ENCODE measurements at regions not wholly inside any gene's neighbourhood (a gene's known extent, or its start where the extent isn't known, plus 50 kb on each side); places are given as distances from the start of the nearest gene placed in this dataset.

GRCh38 chr4:164461901-164462300, 292.0 kb upstream of the SMIM31 start:
- H3K4me3 ChIP-seq (ENCODE audit: low read depth, low read length), result no peak overlapping the region
- no peak for DNase-seq (ENCODE audit: low read depth)
- no peak for TF ChIP-seq CTCF (IDR thresholded peaks at IDR 0.05; ENCODE audit: insufficient read depth, low read depth, low read length)

DNA sequence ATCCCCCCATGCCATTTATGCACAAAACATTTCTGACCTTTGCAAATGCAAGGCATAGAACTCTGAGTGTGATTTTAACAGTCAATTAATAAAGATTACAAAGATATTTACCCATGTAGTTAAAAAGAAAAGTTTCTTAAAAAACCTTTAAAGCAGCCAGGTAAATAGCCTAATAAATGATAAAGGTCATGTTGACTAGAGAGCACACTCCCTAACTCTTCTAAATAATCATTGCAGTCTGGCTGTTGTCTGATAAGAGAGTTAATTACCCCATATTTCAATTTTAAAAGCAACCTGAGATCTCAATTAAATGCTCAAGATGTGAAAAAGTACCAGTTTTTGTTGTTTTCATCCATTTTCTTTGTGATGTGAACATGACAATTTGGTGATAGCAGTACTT, 291.5 kb upstream of the SMIM31 start:
- DNase-seq (ENCODE audit: low read depth), result no peak
- TF ChIP-seq CTCF (IDR thresholded peaks at IDR 0.05; ENCODE audit: insufficient read depth, low read depth, low read length), result no peak
- no peak overlapping the region for H3K4me3 ChIP-seq (ENCODE audit: low read depth, low read length)

DNA sequence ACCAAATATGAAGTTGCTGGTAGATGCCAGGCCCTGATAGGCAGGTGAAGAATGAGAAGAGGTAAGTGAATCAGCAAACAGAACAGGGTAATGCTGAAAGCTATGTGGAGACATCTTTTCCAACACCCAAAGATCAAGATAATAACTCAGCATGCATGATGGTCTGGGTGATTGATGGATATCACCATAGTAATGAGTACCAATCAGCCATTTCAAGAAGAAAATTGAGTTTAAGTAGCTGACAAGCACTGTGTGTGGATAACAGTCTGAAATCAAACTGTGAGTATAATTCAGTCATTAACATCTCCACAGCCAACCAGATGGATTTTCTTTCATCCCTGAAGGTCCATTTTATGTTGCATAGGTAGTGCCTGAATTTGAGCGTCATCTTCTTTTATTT, 289.6 kb upstream of the SMIM31 start:
- no peak for TF ChIP-seq CTCF (IDR thresholded peaks at IDR 0.05; ENCODE audit: insufficient read depth, low read depth, low read length)
- no peak overlapping the region for H3K4me3 ChIP-seq (ENCODE audit: low read depth, low read length)
- no peak for DNase-seq (ENCODE audit: low read depth)

DNA sequence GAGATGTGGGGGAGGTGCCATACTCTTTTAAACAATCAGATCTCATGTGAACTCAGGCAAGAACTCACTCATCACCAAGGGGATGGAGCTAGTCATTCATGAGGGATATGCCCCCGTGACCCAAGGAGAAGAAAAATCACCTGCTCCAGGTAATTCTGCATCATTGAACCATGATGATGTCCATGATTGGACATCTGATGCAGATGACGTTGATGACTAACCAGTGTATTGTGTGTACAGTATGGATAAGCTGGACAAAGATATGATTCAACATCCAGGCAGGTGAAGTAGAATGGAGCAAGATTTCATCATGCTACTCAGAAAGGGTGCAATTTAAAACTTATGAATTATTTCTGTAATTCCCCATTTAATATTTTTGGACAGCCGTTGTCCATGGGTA, 286.4 kb upstream of the SMIM31 start:
- no peak for DNase-seq (ENCODE audit: low read depth)
- no peak overlapping the region for H3K4me3 ChIP-seq (ENCODE audit: low read depth, low read length)
- no peak for TF ChIP-seq CTCF (IDR thresholded peaks at IDR 0.05; ENCODE audit: insufficient read depth, low read depth, low read length)

DNA sequence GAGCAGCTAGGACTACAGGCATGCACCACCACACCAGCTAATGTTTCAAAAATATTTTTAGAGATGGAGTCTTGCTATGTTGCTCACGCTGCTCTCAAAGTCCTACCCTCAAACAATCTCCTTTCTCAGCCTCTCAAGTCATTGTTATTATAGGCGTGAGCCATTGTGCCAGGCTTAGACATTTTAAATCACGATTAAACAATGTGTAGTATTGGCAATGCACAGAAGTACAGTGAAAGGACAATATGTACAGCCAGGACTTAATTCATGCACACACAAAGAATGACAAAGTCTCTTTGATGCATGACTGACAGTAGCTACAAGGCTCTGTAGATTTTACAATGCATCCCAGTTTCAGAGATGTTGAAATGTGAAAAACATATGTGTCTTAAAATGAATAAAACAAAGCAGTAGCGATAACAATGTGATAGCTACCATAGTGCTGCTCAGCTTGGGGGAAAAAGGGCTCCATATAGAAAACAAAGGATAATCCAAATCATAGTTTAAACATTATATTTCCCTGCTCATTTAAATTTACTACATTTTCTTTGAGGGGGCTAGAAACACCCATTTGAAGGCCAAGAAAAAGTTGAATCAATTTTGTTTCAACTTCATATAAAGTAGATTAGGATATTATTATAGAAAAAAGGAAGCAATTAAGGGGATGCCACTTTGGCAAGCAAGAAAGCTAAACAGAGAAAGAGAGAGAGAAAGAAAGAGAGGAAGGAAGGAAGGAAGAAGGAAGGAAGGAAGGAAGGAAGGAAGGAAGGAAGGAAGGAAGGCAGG, 272.4 kb upstream of the SMIM31 start:
- no peak for TF ChIP-seq CTCF (IDR thresholded peaks at IDR 0.05; ENCODE audit: insufficient read depth, low read depth, low read length)
- no peak overlapping the region for H3K4me3 ChIP-seq (ENCODE audit: low read depth, low read length)
- no peak for DNase-seq (ENCODE audit: low read depth)

- TF ChIP-seq CTCF (IDR thresholded peaks at IDR 0.05; ENCODE audit: insufficient read depth, low read depth, low read length), result no peak
- no peak for DNase-seq (ENCODE audit: low read depth)
- H3K4me3 ChIP-seq (ENCODE audit: low read depth, low read length), result no peak overlapping the region
Measured at GRCh38 chr4:164482092-164482404, 271.9 kb upstream of the SMIM31 start.

- no peak overlapping the region for H3K4me3 ChIP-seq (ENCODE audit: low read depth, low read length)
- DNase-seq (ENCODE audit: low read depth), result no peak
- no peak for TF ChIP-seq CTCF (IDR thresholded peaks at IDR 0.05; ENCODE audit: insufficient read depth, low read depth, low read length)
Measured at GRCh38 chr4:164482758-164483157, 271.2 kb upstream of the SMIM31 start.

Measured in fibroblast of villous mesenchyme (primary cell).